GM12864 (cell line): ENCODE measurements at regions not wholly inside any gene's neighbourhood (a gene's known extent, or its start where the extent isn't known, plus 50 kb on each side); places are given as distances from the start of the nearest gene placed in this dataset.

Source experiments
- DNase-seq: peaks from one replicate; pipeline ENCODE4 v3.0.0-alpha.2; 2011; ENCODE audit warnings: low read depth
- H3K4me3 ChIP-seq: 2 replicates; pipeline ENCODE4 v1.5.1; 2011; ENCODE audit warnings: mild to moderate bottlenecking, low read depth, low read length, control low read depth
- CTCF ChIP-seq: IDR thresholded peaks from 2 replicates; pipeline ENCODE4 v1.5.1; 2011; ENCODE audit warnings: low read depth, mild to moderate bottlenecking, moderate library complexity, low read length, control low read depth, inconsistent platforms; ENCODE audit errors: missing control alignments

GRCh38 chr21:35677298-35677841 lies 383.0 kb downstream of the SETD4 start:
- no peak overlapping the region for H3K4me3 ChIP-seq
- no peak for DNase-seq
- TF ChIP-seq CTCF = no peak

- TF ChIP-seq CTCF = no peak
- H3K4me3 ChIP-seq = no peak overlapping the region
- no peak for DNase-seq
Measured at GRCh38 chr21:35674895-35675470, 385.3 kb downstream of the SETD4 start.

- no peak for DNase-seq
- no peak for TF ChIP-seq CTCF
- no peak overlapping the region for H3K4me3 ChIP-seq
Measured at GRCh38 chr21:35674091-35674671, 386.1 kb downstream of the SETD4 start.

- no peak overlapping the region for H3K4me3 ChIP-seq
- TF ChIP-seq CTCF = no peak
- DNase-seq = no peak
Measured at GRCh38 chr21:35672313-35672712, 388.0 kb downstream of the SETD4 start.

- DNase-seq = no peak
- TF ChIP-seq CTCF = no peak
- H3K4me3 ChIP-seq = no peak overlapping the region
Measured at GRCh38 chr21:35664683-35665082, 395.6 kb downstream of the SETD4 start.

- TF ChIP-seq CTCF = no peak
- H3K4me3 ChIP-seq = no peak overlapping the region
- no peak for DNase-seq
Measured at GRCh38 chr21:35663856-35664606, 396.3 kb downstream of the SETD4 start.
